CD14-positive monocyte (primary cell): ENCODE measurements at regions not wholly inside any gene's neighbourhood (a gene's known extent, or its start where the extent isn't known, plus 50 kb on each side); places are given as distances from the start of the nearest gene placed in this dataset.

Experiments used
- DNase-seq, 3 donors: peaks; one replicate each; pipeline ENCODE4 v3.0.0-alpha.2; 2011 to 2022
- H2AFZ ChIP-seq: 2 replicates; pipeline ENCODE4 v1.6.0; 2012; ENCODE audit warnings: mild to moderate bottlenecking, low read depth, low read length, inconsistent platforms; ENCODE audit not compliant: insufficient read depth, poor library complexity, severe bottlenecking
- H3K27ac ChIP-seq, 2 donors: 1 replicate in 1 of 2; 2 replicates in 1 of 2; pipeline ENCODE4 v1.5.1; 2012 to 2013; ENCODE audit warnings: low read length in 2 of 2, control low read depth in 1 of 2, inconsistent platforms in 1 of 2, low read depth in 1 of 2, mild to moderate bottlenecking in 1 of 2
- H3K27me3 ChIP-seq, 2 donors: one replicate each; pipeline versions ENCODE4 v1.6.0 to v1.6.1; 2011 to 2013; ENCODE audit warnings: low read length in 2 of 2; ENCODE audit not compliant: control insufficient read depth in 2 of 2, insufficient read depth in 2 of 2
- H3K36me3 ChIP-seq, 2 donors: replicated peaks in 1 of 2; 1 replicate in 1 of 2; 2 replicates in 1 of 2; pipeline versions ENCODE4 v1.5.1 to v1.6.1; 2012 to 2013; ENCODE audit warnings: low read length in 2 of 2, control low read depth in 1 of 2, inconsistent platforms in 1 of 2, mild to moderate bottlenecking in 1 of 2; ENCODE audit not compliant: insufficient read depth in 2 of 2, control insufficient read depth in 1 of 2
- H3K4me1 ChIP-seq, 2 donors: 1 replicate in 1 of 2; 2 replicates in 1 of 2; pipeline versions ENCODE4 v1.5.1 to v1.6.1; 2012 to 2013; ENCODE audit warnings: low read length in 2 of 2, control low read depth in 1 of 2, inconsistent platforms in 1 of 2, mild to moderate bottlenecking in 1 of 2, moderate library complexity in 1 of 2; ENCODE audit not compliant: insufficient read depth in 2 of 2, control insufficient read depth in 1 of 2
- H3K4me2 ChIP-seq: replicated peaks from 2 replicates; pipeline ENCODE3; 2012; ENCODE audit warnings: low read length, moderate library complexity, mild to moderate bottlenecking; ENCODE audit not compliant: poor library complexity, severe bottlenecking; ENCODE audit errors: extremely low read depth
- H3K4me3 ChIP-seq, 3 experiments: fragments of 200-600 bp in 1 of 3; sonication (generic) in 1 of 3; replicated peaks in 1 of 3; 1 replicate in 2 of 3; 2 replicates in 1 of 3; pipeline ENCODE4 v1.5.1; 2011 to 2013; ENCODE audit warnings: low read length in 3 of 3, mild to moderate bottlenecking in 3 of 3, control low read depth in 2 of 3, low read depth in 2 of 3, inconsistent platforms in 1 of 3, moderate library complexity in 1 of 3
- H3K79me2 ChIP-seq: 2 replicates; pipeline ENCODE4 v1.6.0; 2012; ENCODE audit warnings: mild to moderate bottlenecking, control low read depth, inconsistent platforms, low read length, moderate library complexity; ENCODE audit not compliant: insufficient read depth
- H3K9ac ChIP-seq: 2 replicates; pipeline ENCODE4 v1.6.0; 2017; ENCODE audit warnings: low read length, mild to moderate bottlenecking; ENCODE audit not compliant: insufficient read depth, poor library complexity, severe bottlenecking
- H3K9me3 ChIP-seq, 2 donors: replicated peaks in 1 of 2; 1 replicate in 1 of 2; 2 replicates in 1 of 2; pipeline versions ENCODE4 v1.5.1 to v1.6.1; 2012 to 2013; ENCODE audit warnings: low read length in 2 of 2, control low read depth in 1 of 2; ENCODE audit not compliant: control insufficient read depth in 1 of 2, insufficient read depth in 1 of 2
- H4K20me1 ChIP-seq: 2 replicates; pipeline ENCODE4 v1.6.0; 2012; ENCODE audit warnings: mild to moderate bottlenecking, low read length, control low read depth, moderate library complexity; ENCODE audit not compliant: insufficient read depth
- H3K27ac Mint-ChIP-seq, 7 donors: one replicate each; pipeline ENCODE4 v1.8.0; 2020; ENCODE audit warnings: mild to moderate bottlenecking in 7 of 7, mixed read lengths in 7 of 7, moderate library complexity in 6 of 7, inconsistent platforms in 2 of 7
- H3K27me3 Mint-ChIP-seq, 3 donors: one replicate each; pipeline ENCODE4 v1.8.0; 2021 to 2022; ENCODE audit warnings: low read depth in 3 of 3, mild to moderate bottlenecking in 3 of 3, mixed read lengths in 3 of 3, moderate library complexity in 3 of 3, inconsistent platforms in 1 of 3
- H3K36me3 Mint-ChIP-seq, 2 donors: one replicate each; pipeline ENCODE4 v1.8.0; 2020; ENCODE audit warnings: mixed read lengths in 2 of 2, inconsistent platforms in 1 of 2, mild to moderate bottlenecking in 1 of 2
- H3K4me1 Mint-ChIP-seq: one replicate; pipeline ENCODE4 v1.8.0; 2020; ENCODE audit warnings: mild to moderate bottlenecking, mixed read lengths
- H3K4me3 Mint-ChIP-seq, 2 donors: one replicate each; pipeline ENCODE4 v1.8.0; 2020; ENCODE audit warnings: mild to moderate bottlenecking in 2 of 2, mixed read lengths in 2 of 2, moderate library complexity in 1 of 2
- H3K9me3 Mint-ChIP-seq, 7 donors: one replicate each; pipeline ENCODE4 v1.8.0; 2020 to 2022; ENCODE audit warnings: mixed read lengths in 7 of 7, mild to moderate bottlenecking in 6 of 7, moderate library complexity in 6 of 7, inconsistent platforms in 2 of 7
- WGBS: methylation state at CpG from one replicate; pipeline ENCODE4 v1.1.5; 2013; ENCODE audit warnings: missing lambda C conversion rate; ENCODE audit not compliant: insufficient coverage; 5-methylcytosine and 5-hydroxymethylcytosine counted together
- intact Hi-C, 2 donors: fragments of 100-400 bp; cut with micrococcal nuclease; formaldehyde crosslinking; loops; one replicate each; pipeline versions ENCODE4 v1.15.0 to v1.15.1; 2023
- TF ChIP-seq, protein P1 (sequence below): fragments of 200-600 bp; IDR thresholded peaks from one replicate; pipeline ENCODE4 v1.8.0; 2022; ENCODE audit warnings: antibody characterized with exemption, mild to moderate bottlenecking

GRCh38 chr6:93989630-93990029 is 570.3 kb upstream of the EPHA7 start:
- H3K36me3 Mint-ChIP-seq = no peaks in the 10 kb centered on the region
- H3K27me3 Mint-ChIP-seq = no peaks in the 10 kb centered on the region
- Histone ChIP-seq H3K27ac (no peak overlapping the region), H4K20me1 (no peaks in the 10 kb centered on the region), H3K36me3 (no peaks in the 10 kb centered on the region), H3K9ac (no peak overlapping the region), H3K79me2 (no peaks in the 10 kb centered on the region), H3K4me3 (no peak overlapping the region), H3K4me2 (no peak overlapping the region), H3K27me3 (no peaks in the 10 kb centered on the region), H3K4me1 (no peaks in the 10 kb centered on the region), H3K9me3 (peaks cover 0 to 5% of the 10 kb centered on the region in 2 donors), H2AFZ (no peak overlapping the region)
- no peaks in the 10 kb centered on the region for H3K4me1 Mint-ChIP-seq
- no peak for DNase-seq
- H3K4me3 Mint-ChIP-seq = no peak overlapping the region
- TF ChIP-seq, protein P1, sequence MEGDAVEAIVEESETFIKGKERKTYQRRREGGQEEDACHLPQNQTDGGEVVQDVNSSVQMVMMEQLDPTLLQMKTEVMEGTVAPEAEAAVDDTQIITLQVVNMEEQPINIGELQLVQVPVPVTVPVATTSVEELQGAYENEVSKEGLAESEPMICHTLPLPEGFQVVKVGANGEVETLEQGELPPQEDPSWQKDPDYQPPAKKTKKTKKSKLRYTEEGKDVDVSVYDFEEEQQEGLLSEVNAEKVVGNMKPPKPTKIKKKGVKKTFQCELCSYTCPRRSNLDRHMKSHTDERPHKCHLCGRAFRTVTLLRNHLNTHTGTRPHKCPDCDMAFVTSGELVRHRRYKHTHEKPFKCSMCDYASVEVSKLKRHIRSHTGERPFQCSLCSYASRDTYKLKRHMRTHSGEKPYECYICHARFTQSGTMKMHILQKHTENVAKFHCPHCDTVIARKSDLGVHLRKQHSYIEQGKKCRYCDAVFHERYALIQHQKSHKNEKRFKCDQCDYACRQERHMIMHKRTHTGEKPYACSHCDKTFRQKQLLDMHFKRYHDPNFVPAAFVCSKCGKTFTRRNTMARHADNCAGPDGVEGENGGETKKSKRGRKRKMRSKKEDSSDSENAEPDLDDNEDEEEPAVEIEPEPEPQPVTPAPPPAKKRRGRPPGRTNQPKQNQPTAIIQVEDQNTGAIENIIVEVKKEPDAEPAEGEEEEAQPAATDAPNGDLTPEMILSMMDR = no peak
- no CpG with 5 or more reads among the region's 2 CpGs for WGBS
- peaks cover 0 to 3% (median 0%) of the 10 kb centered on the region in 7 donors for H3K9me3 Mint-ChIP-seq
- H3K27ac Mint-ChIP-seq = no peak overlapping the region
- intact Hi-C loops = no loop called here

- Histone ChIP-seq H3K9ac (no peak overlapping the region), H4K20me1 (no peaks in the 10 kb centered on the region), H3K4me3 (no peak overlapping the region), H3K4me1 (no peaks in the 10 kb centered on the region), H3K4me2 (no peak overlapping the region), H3K27me3 (no peaks in the 10 kb centered on the region), H3K79me2 (no peaks in the 10 kb centered on the region), H3K27ac (no peak overlapping the region), H3K9me3 (peaks cover 0 to 5% of the 10 kb centered on the region in 2 donors), H2AFZ (no peak overlapping the region), H3K36me3 (no peaks in the 10 kb centered on the region)
- intact Hi-C loops = no loop called here
- WGBS = 79% methylated on average over 2 of the region's 2 CpGs
- Mint-ChIP-seq H3K9me3 (peaks cover 0 to 3% (median 1%) of the 10 kb centered on the region in 7 donors), H3K27me3 (no peaks in the 10 kb centered on the region), H3K4me1 (no peaks in the 10 kb centered on the region), H3K36me3 (no peaks in the 10 kb centered on the region), H3K27ac (no peak overlapping the region), H3K4me3 (no peak overlapping the region)
- TF ChIP-seq, protein P1 = no peak
- no peak for DNase-seq
These were observed 566.6 kb upstream of the EPHA7 start for GRCh38 chr6:93985953-93986352.
